ENCODE measurements at regions not wholly inside any gene's neighbourhood (a gene's known extent, or its start where the extent isn't known, plus 50 kb on each side); places are given as distances from the start of the nearest gene placed in this dataset.

GRCh38 chr17:73929860-73930430 is 273.5 kb upstream of the RPL38 start:
- ChIA-PET POLR2A (no interaction called here), CTCF (interaction anchor here (0.8 to 2.1 kb wide), 13 partner anchors 11 to 280 kb away, joined by 3 to 13 read pairs (median 4); no protein-coding TSS in a partner anchor)
- H3K9me3 Mint-ChIP-seq, result peaks cover 22% of the 10 kb centered on the region
- H3K36me3 Mint-ChIP-seq, result no peaks in the 10 kb centered on the region
- peaks cover 8% of the 10 kb centered on the region for H3K4me1 Mint-ChIP-seq
- DNase-seq (ENCODE audit: low spot score), result no peak
- no peak overlapping the region for H3K27ac Mint-ChIP-seq
- no peak overlapping the region for H3K4me3 Mint-ChIP-seq
- peaks cover 17% of the 10 kb centered on the region for H3K27me3 Mint-ChIP-seq (ENCODE audit: low read depth)
- TF ChIP-seq, protein P1, sequence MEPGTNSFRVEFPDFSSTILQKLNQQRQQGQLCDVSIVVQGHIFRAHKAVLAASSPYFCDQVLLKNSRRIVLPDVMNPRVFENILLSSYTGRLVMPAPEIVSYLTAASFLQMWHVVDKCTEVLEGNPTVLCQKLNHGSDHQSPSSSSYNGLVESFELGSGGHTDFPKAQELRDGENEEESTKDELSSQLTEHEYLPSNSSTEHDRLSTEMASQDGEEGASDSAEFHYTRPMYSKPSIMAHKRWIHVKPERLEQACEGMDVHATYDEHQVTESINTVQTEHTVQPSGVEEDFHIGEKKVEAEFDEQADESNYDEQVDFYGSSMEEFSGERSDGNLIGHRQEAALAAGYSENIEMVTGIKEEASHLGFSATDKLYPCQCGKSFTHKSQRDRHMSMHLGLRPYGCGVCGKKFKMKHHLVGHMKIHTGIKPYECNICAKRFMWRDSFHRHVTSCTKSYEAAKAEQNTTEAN (CRISPR knock-in tag; IDR thresholded peaks at IDR 0.05), result no peak
- TF ChIP-seq, protein P2, sequence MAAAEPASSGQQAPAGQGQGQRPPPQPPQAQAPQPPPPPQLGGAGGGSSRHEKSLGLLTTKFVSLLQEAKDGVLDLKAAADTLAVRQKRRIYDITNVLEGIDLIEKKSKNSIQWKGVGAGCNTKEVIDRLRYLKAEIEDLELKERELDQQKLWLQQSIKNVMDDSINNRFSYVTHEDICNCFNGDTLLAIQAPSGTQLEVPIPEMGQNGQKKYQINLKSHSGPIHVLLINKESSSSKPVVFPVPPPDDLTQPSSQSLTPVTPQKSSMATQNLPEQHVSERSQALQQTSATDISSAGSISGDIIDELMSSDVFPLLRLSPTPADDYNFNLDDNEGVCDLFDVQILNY (CRISPR knock-in tag; IDR thresholded peaks at IDR 0.05), result no peak
- TF ChIP-seq PREB (CRISPR knock-in tag; IDR thresholded peaks at IDR 0.05; ENCODE audit: borderline replicate concordance) (no peak), GABPB1 (CRISPR knock-in tag; IDR thresholded peaks at IDR 0.05) (no peak), ELF4 (CRISPR knock-in tag; IDR thresholded peaks at IDR 0.05; ENCODE audit: low read depth) (no peak)
- TF ChIP-seq, protein P3, sequence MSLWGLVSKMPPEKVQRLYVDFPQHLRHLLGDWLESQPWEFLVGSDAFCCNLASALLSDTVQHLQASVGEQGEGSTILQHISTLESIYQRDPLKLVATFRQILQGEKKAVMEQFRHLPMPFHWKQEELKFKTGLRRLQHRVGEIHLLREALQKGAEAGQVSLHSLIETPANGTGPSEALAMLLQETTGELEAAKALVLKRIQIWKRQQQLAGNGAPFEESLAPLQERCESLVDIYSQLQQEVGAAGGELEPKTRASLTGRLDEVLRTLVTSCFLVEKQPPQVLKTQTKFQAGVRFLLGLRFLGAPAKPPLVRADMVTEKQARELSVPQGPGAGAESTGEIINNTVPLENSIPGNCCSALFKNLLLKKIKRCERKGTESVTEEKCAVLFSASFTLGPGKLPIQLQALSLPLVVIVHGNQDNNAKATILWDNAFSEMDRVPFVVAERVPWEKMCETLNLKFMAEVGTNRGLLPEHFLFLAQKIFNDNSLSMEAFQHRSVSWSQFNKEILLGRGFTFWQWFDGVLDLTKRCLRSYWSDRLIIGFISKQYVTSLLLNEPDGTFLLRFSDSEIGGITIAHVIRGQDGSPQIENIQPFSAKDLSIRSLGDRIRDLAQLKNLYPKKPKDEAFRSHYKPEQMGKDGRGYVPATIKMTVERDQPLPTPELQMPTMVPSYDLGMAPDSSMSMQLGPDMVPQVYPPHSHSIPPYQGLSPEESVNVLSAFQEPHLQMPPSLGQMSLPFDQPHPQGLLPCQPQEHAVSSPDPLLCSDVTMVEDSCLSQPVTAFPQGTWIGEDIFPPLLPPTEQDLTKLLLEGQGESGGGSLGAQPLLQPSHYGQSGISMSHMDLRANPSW (CRISPR knock-in tag; conservative IDR thresholded peaks at IDR 0.05; ENCODE audit: low read depth), result no peak
- ATAC-seq, result peak; percentile 67

DNA sequence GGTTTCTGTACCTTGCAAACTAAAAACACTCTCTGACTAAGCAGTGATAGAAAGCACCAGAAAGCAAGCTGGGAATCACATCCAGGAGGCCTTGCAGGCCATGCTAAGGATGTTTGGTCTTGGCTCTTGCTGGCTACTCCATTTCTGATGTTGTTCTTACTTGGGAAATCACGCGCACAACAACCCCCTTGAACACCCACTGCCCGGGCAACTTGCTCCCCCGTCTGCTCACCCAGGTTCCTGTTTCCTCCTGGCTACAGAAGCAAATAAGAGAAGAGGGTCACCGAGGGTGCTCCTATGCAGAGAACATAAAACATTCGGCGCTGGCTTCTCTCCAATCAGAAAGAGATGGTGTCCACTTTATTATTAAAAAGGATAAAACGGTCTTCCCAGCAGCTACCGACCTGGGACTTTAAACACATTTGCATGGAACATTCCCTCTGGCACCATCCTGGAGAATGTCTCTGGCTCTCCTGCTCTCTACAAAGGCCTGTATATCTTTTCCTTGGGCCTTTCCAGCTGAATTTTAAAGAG is 271.2 kb upstream of the RPL38 start:
- no peak overlapping the region for H3K27ac Mint-ChIP-seq
- H3K4me3 Mint-ChIP-seq, result no peak overlapping the region
- no peaks in the 10 kb centered on the region for H3K36me3 Mint-ChIP-seq
- DNase-seq (ENCODE audit: low spot score) (no peak), ATAC-seq (no peak)
- peaks cover 12% of the 10 kb centered on the region for H3K9me3 Mint-ChIP-seq
- H3K27me3 Mint-ChIP-seq (ENCODE audit: low read depth), result peaks cover 11% of the 10 kb centered on the region
- ChIA-PET CTCF (interaction anchor here (1.1 kb wide), 1 partner anchor 18 kb away, joined by 3 read pairs; no protein-coding TSS in a partner anchor), POLR2A (no interaction called here)
- peaks cover 8% of the 10 kb centered on the region for H3K4me1 Mint-ChIP-seq
- TF ChIP-seq ZNF232 (CRISPR knock-in tag; IDR thresholded peaks at IDR 0.05) (no peak), EMX1 (CRISPR knock-in tag; IDR thresholded peaks at IDR 0.05) (no peak), ESRRA (CRISPR knock-in tag; IDR thresholded peaks at IDR 0.05; ENCODE audit: borderline replicate concordance) (no peak), NR1H2 (CRISPR knock-in tag; IDR thresholded peaks at IDR 0.05) (no peak), RELA (CRISPR knock-in tag; IDR thresholded peaks at IDR 0.05; ENCODE audit: borderline replicate concordance) (no peak), PRDM15 (CRISPR knock-in tag; IDR thresholded peaks at IDR 0.05) (no peak), RORB (CRISPR knock-in tag; IDR thresholded peaks at IDR 0.05) (no peak), TCF7 (CRISPR knock-in tag; IDR thresholded peaks at IDR 0.05; ENCODE audit: low read depth) (no peak), PRRX2 (CRISPR knock-in tag; IDR thresholded peaks at IDR 0.05) (no peak), CBFB (CRISPR knock-in tag; IDR thresholded peaks at IDR 0.05; ENCODE audit: low read depth) (no peak), ZBTB21 (CRISPR knock-in tag; IDR thresholded peaks at IDR 0.05; ENCODE audit: borderline replicate concordance) (no peak), NFATC4 (CRISPR knock-in tag; IDR thresholded peaks at IDR 0.05) (no peak), USF2 (CRISPR knock-in tag; IDR thresholded peaks at IDR 0.05) (no peak), IRF2 (CRISPR knock-in tag; IDR thresholded peaks at IDR 0.05; ENCODE audit: borderline replicate concordance, low read depth) (no peak), NR3C1 (CRISPR knock-in tag; conservative IDR thresholded peaks at IDR 0.05; ENCODE audit: low read depth) (no peak), TEAD1 (CRISPR knock-in tag; IDR thresholded peaks at IDR 0.05) (no peak)
- TF ChIP-seq, protein P4, sequence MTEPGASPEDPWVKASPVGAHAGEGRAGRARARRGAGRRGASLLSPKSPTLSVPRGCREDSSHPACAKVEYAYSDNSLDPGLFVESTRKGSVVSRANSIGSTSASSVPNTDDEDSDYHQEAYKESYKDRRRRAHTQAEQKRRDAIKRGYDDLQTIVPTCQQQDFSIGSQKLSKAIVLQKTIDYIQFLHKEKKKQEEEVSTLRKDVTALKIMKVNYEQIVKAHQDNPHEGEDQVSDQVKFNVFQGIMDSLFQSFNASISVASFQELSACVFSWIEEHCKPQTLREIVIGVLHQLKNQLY (CRISPR knock-in tag; IDR thresholded peaks at IDR 0.05), result no peak
- TF ChIP-seq, protein P5, sequence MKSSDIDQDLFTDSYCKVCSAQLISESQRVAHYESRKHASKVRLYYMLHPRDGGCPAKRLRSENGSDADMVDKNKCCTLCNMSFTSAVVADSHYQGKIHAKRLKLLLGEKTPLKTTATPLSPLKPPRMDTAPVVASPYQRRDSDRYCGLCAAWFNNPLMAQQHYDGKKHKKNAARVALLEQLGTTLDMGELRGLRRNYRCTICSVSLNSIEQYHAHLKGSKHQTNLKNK (CRISPR knock-in tag; IDR thresholded peaks at IDR 0.05), result no peak
